ENCODE measurements at regions not wholly inside any gene's neighbourhood (a gene's known extent, or its start where the extent isn't known, plus 50 kb on each side); places are given as distances from the start of the nearest gene placed in this dataset.

- TF ChIP-seq CTCF (tag by site-specific recombination; IDR thresholded peaks at IDR 0.05) (no peak), HOXA7 (CRISPR knock-in tag; IDR thresholded peaks at IDR 0.05; ENCODE audit: borderline replicate concordance) (no peak), PATZ1 (tag by site-specific recombination; IDR thresholded peaks at IDR 0.05) (no peak), ZBTB7A (tag by site-specific recombination; IDR thresholded peaks at IDR 0.05; ENCODE audit: low read depth) (no peak), ZSCAN4 (tag by site-specific recombination; IDR thresholded peaks at IDR 0.05) (no peak), SP2 (tag by site-specific recombination; IDR thresholded peaks at IDR 0.05) (no peak), ZNF24 (tag by site-specific recombination; IDR thresholded peaks at IDR 0.05) (no peak)
Observed at GRCh38 chr1:53398091-53398490, 61.1 kb upstream of the DMRTB1 start.
